Thyroid gland (tissue), 4 donors: ENCODE measurements at regions not wholly inside any gene's neighbourhood (a gene's known extent, or its start where the extent isn't known, plus 50 kb on each side); places are given as distances from the start of the nearest gene placed in this dataset.

ENCODE experiments used
- DNase-seq, 2 donors: peaks; one replicate each; pipeline ENCODE4 v3.0.0-alpha.2; 2019
- H3K27ac ChIP-seq, 3 donors: fragments of 200-600 bp; sonication (generic); 1 replicate in 2 of 3; 2 replicates in 1 of 3; pipeline ENCODE4 v1.5.1; 2016 to 2019; ENCODE audit warnings: mild to moderate bottlenecking in 1 of 3, moderate library complexity in 1 of 3
- H3K27me3 ChIP-seq: fragments of 200-600 bp; sonication (generic); one replicate; pipeline ENCODE4 v1.5.1; 2019
- H3K36me3 ChIP-seq, 2 donors: fragments of 200-600 bp; sonication (generic); one replicate each; pipeline ENCODE4 v1.5.1; 2016 to 2019
- H3K4me1 ChIP-seq, 2 donors: fragments of 200-600 bp; sonication (generic); one replicate each; pipeline ENCODE4 v1.5.1; 2017 to 2019
- H3K4me3 ChIP-seq, 3 donors: fragments of 200-600 bp; sonication (generic); replicated peaks in 1 of 3; 1 replicate in 2 of 3; 2 replicates in 1 of 3; pipeline ENCODE4 v1.5.1; 2016; ENCODE audit warnings: mild to moderate bottlenecking in 1 of 3
- H3K9me3 ChIP-seq: fragments of 200-600 bp; sonication (generic); one replicate; pipeline ENCODE4 v1.5.1; 2017
- CTCF ChIP-seq, 6 experiments: fragments of 200-600 bp in 3 of 6; fragments of 450-650 bp in 3 of 6; sonication (generic) in 3 of 6; IDR thresholded peaks; one replicate each; pipeline ENCODE4 v1.5.1; 2016 to 2019; ENCODE audit warnings: antibody characterized with exemption in 6 of 6, mild to moderate bottlenecking in 2 of 6, inconsistent platforms in 1 of 6, moderate library complexity in 1 of 6
- POLR2A ChIP-seq, 2 donors: fragments of 450-650 bp; IDR thresholded peaks; one replicate each; pipeline ENCODE4 v1.6.1; 2017; ENCODE audit warnings: antibody characterized with exemption in 2 of 2, mild to moderate bottlenecking in 2 of 2, moderate library complexity in 1 of 2
- WGBS, 2 donors: methylation state at CpG; one replicate each; pipeline ENCODE4 v1.1.5; 2017; 5-methylcytosine and 5-hydroxymethylcytosine counted together
- intact Hi-C: fragments of 100-400 bp; cut with DNase I; formaldehyde crosslinking; loops from one replicate; pipeline ENCODE4 v1.15.1; 2023

GRCh38 chr2:150866431-150866830 is 379.0 kb upstream of the RND3 start:
- Histone ChIP-seq H3K4me1 (no peaks in the 10 kb centered on the region), H3K4me3 (no peak overlapping the region), H3K27me3 (no peaks in the 10 kb centered on the region), H3K27ac (no peak overlapping the region), H3K9me3 (no peaks in the 10 kb centered on the region), H3K36me3 (no peaks in the 10 kb centered on the region)
- intact Hi-C loops = no loop called here
- no peak for TF ChIP-seq POLR2A (IDR thresholded peaks at IDR 0.05)
- TF ChIP-seq CTCF (IDR thresholded peaks at IDR 0.05) = no peak
- DNase-seq = no peak

GRCh38 chr2:150863691-150864090 is 376.2 kb upstream of the RND3 start:
- no peak overlapping the region for H3K4me3 ChIP-seq
- intact Hi-C loops = no loop called here
- TF ChIP-seq CTCF (IDR thresholded peaks at IDR 0.05) (no peak), POLR2A (IDR thresholded peaks at IDR 0.05) (no peak)
- H3K36me3 ChIP-seq = no peaks in the 10 kb centered on the region
- no peaks in the 10 kb centered on the region for H3K27me3 ChIP-seq
- H3K27ac ChIP-seq = no peak overlapping the region
- no peaks in the 10 kb centered on the region for H3K9me3 ChIP-seq
- no peak for DNase-seq
- H3K4me1 ChIP-seq = no peaks in the 10 kb centered on the region

DNA sequence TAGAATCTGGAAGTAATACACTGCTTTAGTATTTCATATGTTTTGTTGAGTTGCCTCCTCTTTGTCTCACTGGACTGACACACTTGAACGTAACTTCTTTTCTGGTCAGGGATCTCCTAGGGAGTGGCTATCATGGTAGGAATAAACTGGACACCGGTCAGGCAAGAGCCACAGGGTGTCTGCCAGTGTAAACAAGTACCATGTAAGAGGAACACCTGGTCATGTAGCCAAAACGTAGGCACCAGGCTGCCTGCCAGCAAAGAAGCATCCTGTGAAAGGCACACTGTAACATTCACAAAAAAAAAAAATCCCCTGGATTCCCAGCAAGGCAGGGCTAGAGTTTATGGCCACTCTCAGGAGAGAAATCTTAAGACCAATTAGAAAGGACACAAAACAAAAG is 372.8 kb upstream of the RND3 start:
- no peak overlapping the region for H3K27ac ChIP-seq
- H3K27me3 ChIP-seq = no peaks in the 10 kb centered on the region
- WGBS, 2 donors = 24 to 34% methylated on average over 3 of the region's 3 CpGs
- H3K9me3 ChIP-seq = no peaks in the 10 kb centered on the region
- DNase-seq = peak; percentile 69 to 78
- no peaks in the 10 kb centered on the region for H3K36me3 ChIP-seq
- intact Hi-C loops = no loop called here
- H3K4me3 ChIP-seq = no peak overlapping the region
- no peaks in the 10 kb centered on the region for H3K4me1 ChIP-seq
- TF ChIP-seq POLR2A (IDR thresholded peaks at IDR 0.05) = no peak
- TF ChIP-seq CTCF (IDR thresholded peaks at IDR 0.05) = no peak

DNA sequence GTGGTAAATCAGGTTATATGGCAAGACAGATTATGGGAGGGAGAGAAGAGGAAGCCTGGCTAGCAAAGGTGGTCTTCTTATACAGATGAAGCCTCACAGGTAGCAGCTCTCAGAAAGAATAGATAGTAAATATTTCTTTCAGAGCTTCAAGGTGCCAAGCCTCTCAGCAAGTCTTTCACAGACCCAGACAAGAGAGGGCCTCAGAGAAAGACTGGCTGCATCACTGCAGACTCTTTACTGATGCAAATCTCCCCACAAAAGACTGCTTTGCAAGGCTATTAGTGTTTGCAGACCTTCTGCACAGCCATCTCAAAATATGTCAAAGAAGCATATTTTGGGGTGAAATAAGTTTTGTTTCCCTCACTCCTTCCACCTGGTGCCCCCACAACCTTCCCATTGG is 372.4 kb upstream of the RND3 start:
- Histone ChIP-seq H3K36me3 (no peaks in the 10 kb centered on the region), H3K9me3 (no peaks in the 10 kb centered on the region), H3K27me3 (no peaks in the 10 kb centered on the region), H3K4me3 (no peak overlapping the region), H3K4me1 (no peaks in the 10 kb centered on the region), H3K27ac (no peak overlapping the region)
- TF ChIP-seq POLR2A (IDR thresholded peaks at IDR 0.05) (no peak), CTCF (IDR thresholded peaks at IDR 0.05) (no peak)
- DNase-seq = no peak
- intact Hi-C loops = no loop called here

GRCh38 chr2:150859162-150859561 is 371.7 kb upstream of the RND3 start:
- Histone ChIP-seq H3K9me3 (no peaks in the 10 kb centered on the region), H3K27me3 (no peaks in the 10 kb centered on the region), H3K27ac (no peak overlapping the region), H3K4me1 (no peaks in the 10 kb centered on the region), H3K4me3 (no peak overlapping the region), H3K36me3 (no peaks in the 10 kb centered on the region)
- TF ChIP-seq POLR2A (IDR thresholded peaks at IDR 0.05) (no peak), CTCF (IDR thresholded peaks at IDR 0.05) (no peak)
- 89 to 100% methylated on average over 1 of the region's 1 CpG for WGBS, 2 donors
- DNase-seq = no peak
- intact Hi-C loops = no loop called here
